H1 (cell line): ENCODE measurements at regions not wholly inside any gene's neighbourhood (a gene's known extent, or its start where the extent isn't known, plus 50 kb on each side); places are given as distances from the start of the nearest gene placed in this dataset.

Experiments
- HDAC6 ChIP-seq: IDR thresholded peaks from one replicate; pipeline ENCODE4 v1.7.1; 2012; ENCODE audit warnings: low read depth, mild to moderate bottlenecking, inconsistent platforms, low read length, moderate library complexity
- ZNF274 ChIP-seq: IDR thresholded peaks from 2 replicates; pipeline ENCODE4 v1.7.0; 2012; ENCODE audit warnings: low read length, borderline replicate concordance; ENCODE audit errors: extremely low read depth
- TF ChIP-seq, protein P1 (sequence below): fragments of 300-600 bp; sonication (generic); IDR thresholded peaks from 2 replicates; pipeline ENCODE4 v1.7.1; 2012; ENCODE audit warnings: low read length, moderate library complexity, mild to moderate bottlenecking, inconsistent platforms; ENCODE audit not compliant: insufficient replicate concordance

GRCh38 chr3:144165482-144165881, 193.9 kb downstream of the DIPK2A start (continued):
- TF ChIP-seq, protein P1, sequence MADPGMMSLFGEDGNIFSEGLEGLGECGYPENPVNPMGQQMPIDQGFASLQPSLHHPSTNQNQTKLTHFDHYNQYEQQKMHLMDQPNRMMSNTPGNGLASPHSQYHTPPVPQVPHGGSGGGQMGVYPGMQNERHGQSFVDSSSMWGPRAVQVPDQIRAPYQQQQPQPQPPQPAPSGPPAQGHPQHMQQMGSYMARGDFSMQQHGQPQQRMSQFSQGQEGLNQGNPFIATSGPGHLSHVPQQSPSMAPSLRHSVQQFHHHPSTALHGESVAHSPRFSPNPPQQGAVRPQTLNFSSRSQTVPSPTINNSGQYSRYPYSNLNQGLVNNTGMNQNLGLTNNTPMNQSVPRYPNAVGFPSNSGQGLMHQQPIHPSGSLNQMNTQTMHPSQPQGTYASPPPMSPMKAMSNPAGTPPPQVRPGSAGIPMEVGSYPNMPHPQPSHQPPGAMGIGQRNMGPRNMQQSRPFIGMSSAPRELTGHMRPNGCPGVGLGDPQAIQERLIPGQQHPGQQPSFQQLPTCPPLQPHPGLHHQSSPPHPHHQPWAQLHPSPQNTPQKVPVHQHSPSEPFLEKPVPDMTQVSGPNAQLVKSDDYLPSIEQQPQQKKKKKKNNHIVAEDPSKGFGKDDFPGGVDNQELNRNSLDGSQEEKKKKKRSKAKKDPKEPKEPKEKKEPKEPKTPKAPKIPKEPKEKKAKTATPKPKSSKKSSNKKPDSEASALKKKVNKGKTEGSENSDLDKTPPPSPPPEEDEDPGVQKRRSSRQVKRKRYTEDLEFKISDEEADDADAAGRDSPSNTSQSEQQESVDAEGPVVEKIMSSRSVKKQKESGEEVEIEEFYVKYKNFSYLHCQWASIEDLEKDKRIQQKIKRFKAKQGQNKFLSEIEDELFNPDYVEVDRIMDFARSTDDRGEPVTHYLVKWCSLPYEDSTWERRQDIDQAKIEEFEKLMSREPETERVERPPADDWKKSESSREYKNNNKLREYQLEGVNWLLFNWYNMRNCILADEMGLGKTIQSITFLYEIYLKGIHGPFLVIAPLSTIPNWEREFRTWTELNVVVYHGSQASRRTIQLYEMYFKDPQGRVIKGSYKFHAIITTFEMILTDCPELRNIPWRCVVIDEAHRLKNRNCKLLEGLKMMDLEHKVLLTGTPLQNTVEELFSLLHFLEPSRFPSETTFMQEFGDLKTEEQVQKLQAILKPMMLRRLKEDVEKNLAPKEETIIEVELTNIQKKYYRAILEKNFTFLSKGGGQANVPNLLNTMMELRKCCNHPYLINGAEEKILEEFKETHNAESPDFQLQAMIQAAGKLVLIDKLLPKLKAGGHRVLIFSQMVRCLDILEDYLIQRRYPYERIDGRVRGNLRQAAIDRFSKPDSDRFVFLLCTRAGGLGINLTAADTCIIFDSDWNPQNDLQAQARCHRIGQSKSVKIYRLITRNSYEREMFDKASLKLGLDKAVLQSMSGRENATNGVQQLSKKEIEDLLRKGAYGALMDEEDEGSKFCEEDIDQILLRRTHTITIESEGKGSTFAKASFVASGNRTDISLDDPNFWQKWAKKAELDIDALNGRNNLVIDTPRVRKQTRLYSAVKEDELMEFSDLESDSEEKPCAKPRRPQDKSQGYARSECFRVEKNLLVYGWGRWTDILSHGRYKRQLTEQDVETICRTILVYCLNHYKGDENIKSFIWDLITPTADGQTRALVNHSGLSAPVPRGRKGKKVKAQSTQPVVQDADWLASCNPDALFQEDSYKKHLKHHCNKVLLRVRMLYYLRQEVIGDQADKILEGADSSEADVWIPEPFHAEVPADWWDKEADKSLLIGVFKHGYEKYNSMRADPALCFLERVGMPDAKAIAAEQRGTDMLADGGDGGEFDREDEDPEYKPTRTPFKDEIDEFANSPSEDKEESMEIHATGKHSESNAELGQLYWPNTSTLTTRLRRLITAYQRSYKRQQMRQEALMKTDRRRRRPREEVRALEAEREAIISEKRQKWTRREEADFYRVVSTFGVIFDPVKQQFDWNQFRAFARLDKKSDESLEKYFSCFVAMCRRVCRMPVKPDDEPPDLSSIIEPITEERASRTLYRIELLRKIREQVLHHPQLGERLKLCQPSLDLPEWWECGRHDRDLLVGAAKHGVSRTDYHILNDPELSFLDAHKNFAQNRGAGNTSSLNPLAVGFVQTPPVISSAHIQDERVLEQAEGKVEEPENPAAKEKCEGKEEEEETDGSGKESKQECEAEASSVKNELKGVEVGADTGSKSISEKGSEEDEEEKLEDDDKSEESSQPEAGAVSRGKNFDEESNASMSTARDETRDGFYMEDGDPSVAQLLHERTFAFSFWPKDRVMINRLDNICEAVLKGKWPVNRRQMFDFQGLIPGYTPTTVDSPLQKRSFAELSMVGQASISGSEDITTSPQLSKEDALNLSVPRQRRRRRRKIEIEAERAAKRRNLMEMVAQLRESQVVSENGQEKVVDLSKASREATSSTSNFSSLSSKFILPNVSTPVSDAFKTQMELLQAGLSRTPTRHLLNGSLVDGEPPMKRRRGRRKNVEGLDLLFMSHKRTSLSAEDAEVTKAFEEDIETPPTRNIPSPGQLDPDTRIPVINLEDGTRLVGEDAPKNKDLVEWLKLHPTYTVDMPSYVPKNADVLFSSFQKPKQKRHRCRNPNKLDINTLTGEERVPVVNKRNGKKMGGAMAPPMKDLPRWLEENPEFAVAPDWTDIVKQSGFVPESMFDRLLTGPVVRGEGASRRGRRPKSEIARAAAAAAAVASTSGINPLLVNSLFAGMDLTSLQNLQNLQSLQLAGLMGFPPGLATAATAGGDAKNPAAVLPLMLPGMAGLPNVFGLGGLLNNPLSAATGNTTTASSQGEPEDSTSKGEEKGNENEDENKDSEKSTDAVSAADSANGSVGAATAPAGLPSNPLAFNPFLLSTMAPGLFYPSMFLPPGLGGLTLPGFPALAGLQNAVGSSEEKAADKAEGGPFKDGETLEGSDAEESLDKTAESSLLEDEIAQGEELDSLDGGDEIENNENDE = no peak
- no peak for TF ChIP-seq ZNF274
- no peak for TF ChIP-seq HDAC6
- TF ChIP-seq, all 59 proteins: peak for 0
